Lung (tissue), 11 donors: ENCODE measurements at regions not wholly inside any gene's neighbourhood (a gene's known extent, or its start where the extent isn't known, plus 50 kb on each side); places are given as distances from the start of the nearest gene placed in this dataset.

Source experiments
- ATAC-seq: fragments of 200-7000 bp; cut with Tn5 transposase; one replicate; pipeline ENCODE4 v1.9.1; 2020; ENCODE audit warnings: moderate number of reproducible peaks; ENCODE audit not compliant: insufficient read depth, low FRiP score
- DNase-seq, 3 donors: peaks; one replicate each; pipeline ENCODE4 v3.0.0-alpha.2; 2013 to 2017
- H3K27ac ChIP-seq, 2 donors: one replicate each; pipeline ENCODE4 v1.5.1; 2013; ENCODE audit warnings: mild to moderate bottlenecking in 2 of 2, moderate library complexity in 2 of 2, control low read depth in 1 of 2, inconsistent platforms in 1 of 2, low read depth in 1 of 2, low read length in 1 of 2
- H3K27me3 ChIP-seq, 3 donors: one replicate each; pipeline ENCODE4 v1.5.1; 2013; ENCODE audit warnings: low read length in 2 of 3; ENCODE audit not compliant: control insufficient read depth in 3 of 3, insufficient read depth in 3 of 3
- H3K36me3 ChIP-seq, 4 donors: one replicate each; pipeline ENCODE4 v1.5.1; 2013; ENCODE audit warnings: low read length in 4 of 4, mild to moderate bottlenecking in 1 of 4, moderate library complexity in 1 of 4; ENCODE audit not compliant: control insufficient read depth in 4 of 4, insufficient read depth in 4 of 4
- H3K4me1 ChIP-seq, 5 donors: one replicate each; pipeline ENCODE4 v1.5.1; 2013; ENCODE audit warnings: low read length in 5 of 5, mild to moderate bottlenecking in 2 of 5, moderate library complexity in 1 of 5; ENCODE audit not compliant: control insufficient read depth in 5 of 5, insufficient read depth in 5 of 5
- H3K4me3 ChIP-seq: one replicate; pipeline ENCODE4 v1.5.1; 2013; ENCODE audit warnings: mild to moderate bottlenecking, control low read depth, moderate library complexity
- H3K9ac ChIP-seq, 2 donors: one replicate each; pipeline ENCODE4 v1.5.1; 2013; ENCODE audit warnings: low read length in 2 of 2, control low read depth in 1 of 2; ENCODE audit not compliant: insufficient read depth in 1 of 2
- H3K9me3 ChIP-seq, 4 donors: one replicate each; pipeline ENCODE4 v1.5.1; 2013; ENCODE audit warnings: low read length in 3 of 4, mild to moderate bottlenecking in 1 of 4, moderate library complexity in 1 of 4; ENCODE audit not compliant: control insufficient read depth in 4 of 4, insufficient read depth in 3 of 4
- WGBS, 2 donors: extraction: QIAGEN DNeasy Blood & Tissue Kit; methylation state at CpG; one replicate each; pipeline ENCODE4 v1.1.7; 2013; 5-methylcytosine and 5-hydroxymethylcytosine counted together
- TF ChIP-seq, protein P1 (sequence below): IDR thresholded peaks from 2 replicates; pipeline ENCODE4 v1.5.1; 2012; ENCODE audit warnings: mild to moderate bottlenecking; ENCODE audit errors: control extremely low read depth, extremely low read depth
- donor health status: control.
- donor health status: control.
- donor health status: Bipolar disorder and iron deficiency.
- donor health status: healthy.
- donor health status: DM: yes; HTN: yes; CAD: no.

DNA sequence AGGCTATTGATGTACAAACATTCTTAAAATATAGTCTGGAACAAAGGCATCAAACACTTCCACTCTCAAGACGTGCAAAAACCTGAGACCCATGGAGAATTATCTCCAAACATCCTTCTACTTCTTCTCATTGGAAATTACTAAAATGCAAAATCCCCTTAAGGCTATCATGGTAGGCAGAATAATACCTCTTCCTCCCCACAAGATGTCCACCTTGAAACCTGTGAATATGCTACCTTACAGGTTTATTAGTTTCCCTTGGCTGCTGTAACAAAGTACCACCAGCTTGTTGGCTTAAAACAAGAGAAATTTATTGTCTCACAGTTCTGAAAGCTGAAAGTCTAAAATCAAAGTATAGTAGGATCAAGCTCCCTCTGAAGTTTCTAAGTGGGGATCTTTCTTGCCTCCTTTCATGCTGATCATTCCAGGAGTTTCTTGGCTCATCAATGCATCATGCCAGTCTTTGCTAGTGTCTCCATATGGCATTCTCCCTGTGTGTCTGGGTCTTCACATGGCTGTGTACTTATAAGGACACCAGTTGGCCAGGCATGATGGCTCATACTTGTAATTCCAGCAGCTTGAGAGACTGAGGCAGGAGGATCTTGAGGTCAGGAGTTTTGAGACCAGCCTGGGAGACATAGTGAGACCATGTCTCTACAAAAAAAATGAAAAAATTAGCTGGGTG is 163.7 kb upstream of the NCK2 start:
- Histone ChIP-seq H3K27me3 (no peaks in the 10 kb centered on the region), H3K4me3 (no peak overlapping the region), H3K4me1 (peaks cover 0 to 7% (median 0%) of the 10 kb centered on the region in 5 donors), H3K9ac (no peak overlapping the region), H3K36me3 (no peaks in the 10 kb centered on the region), H3K27ac (no peak overlapping the region), H3K9me3 (no peaks in the 10 kb centered on the region)
- TF ChIP-seq, protein P1, sequence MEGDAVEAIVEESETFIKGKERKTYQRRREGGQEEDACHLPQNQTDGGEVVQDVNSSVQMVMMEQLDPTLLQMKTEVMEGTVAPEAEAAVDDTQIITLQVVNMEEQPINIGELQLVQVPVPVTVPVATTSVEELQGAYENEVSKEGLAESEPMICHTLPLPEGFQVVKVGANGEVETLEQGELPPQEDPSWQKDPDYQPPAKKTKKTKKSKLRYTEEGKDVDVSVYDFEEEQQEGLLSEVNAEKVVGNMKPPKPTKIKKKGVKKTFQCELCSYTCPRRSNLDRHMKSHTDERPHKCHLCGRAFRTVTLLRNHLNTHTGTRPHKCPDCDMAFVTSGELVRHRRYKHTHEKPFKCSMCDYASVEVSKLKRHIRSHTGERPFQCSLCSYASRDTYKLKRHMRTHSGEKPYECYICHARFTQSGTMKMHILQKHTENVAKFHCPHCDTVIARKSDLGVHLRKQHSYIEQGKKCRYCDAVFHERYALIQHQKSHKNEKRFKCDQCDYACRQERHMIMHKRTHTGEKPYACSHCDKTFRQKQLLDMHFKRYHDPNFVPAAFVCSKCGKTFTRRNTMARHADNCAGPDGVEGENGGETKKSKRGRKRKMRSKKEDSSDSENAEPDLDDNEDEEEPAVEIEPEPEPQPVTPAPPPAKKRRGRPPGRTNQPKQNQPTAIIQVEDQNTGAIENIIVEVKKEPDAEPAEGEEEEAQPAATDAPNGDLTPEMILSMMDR, result no peak
- DNase-seq (no peak), ATAC-seq (no peak)
- 49 to 82% methylated on average over 1 of the region's 1 CpG for WGBS, 2 donors

- 91 to 92% methylated on average over 5 of the region's 5 CpGs for WGBS, 2 donors
- H3K9ac ChIP-seq, result no peak overlapping the region
Observed at GRCh38 chr2:105580216-105580615, 164.5 kb upstream of the NCK2 start.

GRCh38 chr2:105578166-105578565 is 166.5 kb upstream of the NCK2 start:
- TF ChIP-seq, protein P1, result no peak
- ATAC-seq, result no peak
- 69 to 80% methylated on average over 4 of the region's 4 CpGs for WGBS, 2 donors
- DNase-seq, result no peak
- H3K27ac ChIP-seq, result no peak overlapping the region
- no peaks in the 10 kb centered on the region for H3K36me3 ChIP-seq
- no peaks in the 10 kb centered on the region for H3K9me3 ChIP-seq
- H3K4me3 ChIP-seq, result no peak overlapping the region
- H3K27me3 ChIP-seq, result no peaks in the 10 kb centered on the region
- H3K9ac ChIP-seq, result no peak overlapping the region
- H3K4me1 ChIP-seq, result peaks cover 0 to 7% (median 0%) of the 10 kb centered on the region in 5 donors

More at GRCh38 chr2:105580216-105580615, 164.5 kb upstream of the NCK2 start:
- Histone ChIP-seq H3K36me3 (no peaks in the 10 kb centered on the region), H3K27me3 (no peaks in the 10 kb centered on the region), H3K27ac (no peak overlapping the region), H3K9me3 (no peaks in the 10 kb centered on the region), H3K4me3 (no peak overlapping the region), H3K4me1 (peaks cover 0 to 7% (median 0%) of the 10 kb centered on the region in 5 donors)
- DNase-seq, result no peak
- TF ChIP-seq, protein P1, result no peak
- ATAC-seq, result no peak

DNA sequence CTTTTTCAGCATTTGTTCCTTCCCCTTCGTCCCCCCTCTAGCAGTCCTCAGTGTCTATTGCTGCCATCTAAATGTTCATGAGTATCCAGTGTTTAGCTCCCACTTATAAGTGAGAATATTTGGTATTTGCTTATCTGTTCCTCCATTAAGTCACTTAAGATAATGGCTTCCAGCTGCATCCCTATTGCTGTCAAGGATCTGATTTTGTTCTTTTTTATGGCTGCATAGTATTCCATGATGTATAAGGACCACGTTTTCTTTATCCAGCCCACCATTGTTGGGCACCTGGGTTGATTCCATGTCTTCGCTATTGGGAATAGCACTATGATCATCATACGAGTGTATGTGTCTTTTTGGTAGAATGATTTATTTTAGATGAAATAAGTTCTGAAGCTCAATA is 166.9 kb upstream of the NCK2 start:
- Histone ChIP-seq H3K4me3 (no peak overlapping the region), H3K27me3 (no peaks in the 10 kb centered on the region), H3K4me1 (peaks cover 0 to 7% (median 0%) of the 10 kb centered on the region in 5 donors), H3K36me3 (no peaks in the 10 kb centered on the region), H3K9ac (no peak overlapping the region), H3K9me3 (no peaks in the 10 kb centered on the region), H3K27ac (no peak overlapping the region)
- ATAC-seq (no peak), DNase-seq (no peak)
- TF ChIP-seq, protein P1, result no peak
- WGBS, 2 donors, result 73 to 84% methylated on average over 4 of the region's 4 CpGs
